ENCODE measurements at regions not wholly inside any gene's neighbourhood (a gene's known extent, or its start where the extent isn't known, plus 50 kb on each side); places are given as distances from the start of the nearest gene placed in this dataset.

GRCh38 chr2:18762667-18763066 lies 173.3 kb upstream of the NT5C1B start:
- Histone ChIP-seq H3K27me3 (ENCODE audit: control insufficient read depth, insufficient read depth, low read length) (no peaks in the 10 kb centered on the region), H3K4me3 (ENCODE audit: low read depth, low read length) (no peak overlapping the region), H3K36me3 (ENCODE audit: control insufficient read depth, insufficient read depth, low read length) (no peaks in the 10 kb centered on the region)
- CTCF ChIA-PET, result interaction anchor here (1.2 kb wide), 1 partner anchor 242 kb away, joined by 3 read pairs; no protein-coding TSS in a partner anchor
- DNase-seq (ENCODE audit: low read depth), result no peak
- POLR2A ChIA-PET, result no interaction called here
- TF ChIP-seq CTCF (IDR thresholded peaks at IDR 0.05; ENCODE audit: insufficient read depth, low read depth, low read length), result no peak

DNA sequence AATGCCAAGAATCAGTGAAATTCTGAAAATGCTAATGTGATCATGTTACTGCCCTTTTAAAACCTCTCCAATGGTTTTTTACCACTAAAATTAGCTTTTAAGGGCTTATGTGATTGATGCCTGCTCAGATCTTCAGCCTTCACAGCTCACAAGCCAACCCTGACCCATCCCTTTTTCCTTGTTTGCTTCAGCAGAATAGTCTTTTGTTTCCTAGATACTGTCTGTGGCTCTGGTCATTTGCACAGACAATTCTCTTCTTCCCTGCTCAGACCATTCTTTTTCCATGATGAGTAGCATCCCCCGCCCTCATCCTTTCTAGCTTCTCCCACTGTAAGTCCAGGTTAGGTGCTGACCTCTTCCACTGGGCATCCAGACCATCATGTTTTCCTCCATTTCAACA lies 164.9 kb upstream of the NT5C1B start:
- H3K27me3 ChIP-seq (ENCODE audit: control insufficient read depth, insufficient read depth, low read length), result no peaks in the 10 kb centered on the region
- CTCF ChIA-PET, result interaction anchor here (0.8 to 6.2 kb wide), 5 partner anchors 10 to 1110 kb away, joined by 3 to 48 read pairs (median 6); partner anchors contain the start of gene OSR1
- no peak for DNase-seq (ENCODE audit: low read depth)
- no peaks in the 10 kb centered on the region for H3K36me3 ChIP-seq (ENCODE audit: control insufficient read depth, insufficient read depth, low read length)
- POLR2A ChIA-PET, result no interaction called here
- H3K4me3 ChIP-seq (ENCODE audit: low read depth, low read length), result no peak overlapping the region
- no peak for TF ChIP-seq CTCF (IDR thresholded peaks at IDR 0.05; ENCODE audit: insufficient read depth, low read depth, low read length)

GRCh38 chr2:18753722-18754121 lies 164.4 kb upstream of the NT5C1B start:
- DNase-seq (ENCODE audit: low read depth), result no peak
- H3K27me3 ChIP-seq (ENCODE audit: control insufficient read depth, insufficient read depth, low read length), result no peaks in the 10 kb centered on the region
- no peak overlapping the region for H3K4me3 ChIP-seq (ENCODE audit: low read depth, low read length)
- ChIA-PET CTCF (interaction anchor here (0.8 to 6.2 kb wide), 5 partner anchors 10 to 1110 kb away, joined by 3 to 48 read pairs (median 6); partner anchors contain the start of gene OSR1), POLR2A (no interaction called here)
- TF ChIP-seq CTCF (IDR thresholded peaks at IDR 0.05; ENCODE audit: insufficient read depth, low read depth, low read length), result no peak
- H3K36me3 ChIP-seq (ENCODE audit: control insufficient read depth, insufficient read depth, low read length), result no peaks in the 10 kb centered on the region

DNA sequence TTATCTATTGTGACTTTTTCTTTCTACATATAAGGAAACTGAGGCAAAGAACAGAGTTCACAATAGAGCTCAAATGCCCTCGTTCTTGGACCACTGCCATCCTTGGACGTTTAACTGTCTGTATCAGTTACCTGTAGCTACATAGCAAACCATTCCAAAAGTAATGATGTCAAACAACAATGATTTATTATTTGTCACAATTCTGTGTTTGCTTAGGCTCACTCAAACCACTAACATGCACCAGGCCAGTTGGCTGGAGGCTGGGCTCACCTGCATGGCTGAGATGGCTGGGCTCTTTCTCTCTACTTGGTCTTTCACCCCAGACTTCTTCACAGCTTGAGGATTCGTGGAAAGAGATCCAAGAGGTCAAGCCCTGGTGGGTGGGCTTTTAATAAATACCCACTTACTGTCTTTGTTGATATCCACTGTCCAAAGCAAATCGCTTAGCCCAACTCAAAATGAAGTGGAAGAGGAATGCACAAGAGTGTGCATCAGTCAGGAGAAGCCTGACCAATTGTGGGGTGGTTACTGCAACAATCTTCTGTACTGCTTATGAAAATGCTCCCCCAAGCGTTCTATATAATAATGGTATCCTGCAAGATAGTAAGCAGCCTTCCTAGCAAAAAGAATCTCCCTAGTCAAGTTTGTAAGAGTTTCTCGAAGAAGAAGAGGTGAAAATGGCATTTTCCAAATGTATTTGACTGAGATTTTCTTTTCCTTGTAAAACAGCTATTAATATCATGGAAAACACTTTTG lies 163.5 kb upstream of the NT5C1B start:
- Histone ChIP-seq H3K36me3 (ENCODE audit: control insufficient read depth, insufficient read depth, low read length) (no peaks in the 10 kb centered on the region), H3K4me3 (ENCODE audit: low read depth, low read length) (no peak overlapping the region), H3K27me3 (ENCODE audit: control insufficient read depth, insufficient read depth, low read length) (no peaks in the 10 kb centered on the region)
- POLR2A ChIA-PET, result no interaction called here
- no peak for TF ChIP-seq CTCF (IDR thresholded peaks at IDR 0.05; ENCODE audit: insufficient read depth, low read depth, low read length)
- CTCF ChIA-PET, result interaction anchor here (0.8 to 6.2 kb wide), 5 partner anchors 9 to 1111 kb away, joined by 3 to 48 read pairs (median 6); no protein-coding TSS in a partner anchor
- DNase-seq (ENCODE audit: low read depth), result no peak

- TF ChIP-seq CTCF (IDR thresholded peaks at IDR 0.05; ENCODE audit: insufficient read depth, low read depth, low read length), result no peak
- DNase-seq (ENCODE audit: low read depth), result no peak
- POLR2A ChIA-PET, result no interaction called here
- CTCF ChIA-PET, result interaction anchor here (0.8 to 6.2 kb wide), 4 partner anchors 8 to 607 kb away, joined by 3 to 48 read pairs (median 6); no protein-coding TSS in a partner anchor
- no peaks in the 10 kb centered on the region for H3K27me3 ChIP-seq (ENCODE audit: control insufficient read depth, insufficient read depth, low read length)
- H3K4me3 ChIP-seq (ENCODE audit: low read depth, low read length), result no peak overlapping the region
- H3K36me3 ChIP-seq (ENCODE audit: control insufficient read depth, insufficient read depth, low read length), result no peaks in the 10 kb centered on the region
Measured at GRCh38 chr2:18752022-18752493, 162.7 kb upstream of the NT5C1B start.

All from BJ (cell line).